ENCODE measurements at regions not wholly inside any gene's neighbourhood (a gene's known extent, or its start where the extent isn't known, plus 50 kb on each side); places are given as distances from the start of the nearest gene placed in this dataset.

DNA sequence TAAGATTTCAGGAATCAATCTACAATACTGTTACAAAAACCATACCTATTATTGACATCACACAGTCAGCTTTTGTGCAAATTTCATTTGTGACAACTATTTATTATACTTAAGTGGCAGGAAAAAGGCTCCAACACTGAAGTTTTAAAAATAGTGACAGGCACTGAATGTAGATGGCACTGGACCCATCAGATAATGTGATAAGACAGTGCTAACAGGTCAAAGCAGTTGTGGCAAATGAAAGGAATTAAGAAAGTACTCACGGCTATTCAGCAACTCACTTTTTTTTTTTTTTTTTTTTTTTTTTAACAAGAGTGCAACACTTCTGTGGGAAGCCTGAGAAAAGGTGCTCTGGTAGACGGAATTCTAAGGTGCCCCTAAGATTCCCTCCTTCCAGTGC is 115.0 kb upstream of the MEF2C start:
- no peaks in the 10 kb centered on the region for H3K27me3 ChIP-seq
- H3K4me3 ChIP-seq: no peak overlapping the region
- no peaks in the 10 kb centered on the region for H3K36me3 ChIP-seq
- TF ChIP-seq, protein P1, sequence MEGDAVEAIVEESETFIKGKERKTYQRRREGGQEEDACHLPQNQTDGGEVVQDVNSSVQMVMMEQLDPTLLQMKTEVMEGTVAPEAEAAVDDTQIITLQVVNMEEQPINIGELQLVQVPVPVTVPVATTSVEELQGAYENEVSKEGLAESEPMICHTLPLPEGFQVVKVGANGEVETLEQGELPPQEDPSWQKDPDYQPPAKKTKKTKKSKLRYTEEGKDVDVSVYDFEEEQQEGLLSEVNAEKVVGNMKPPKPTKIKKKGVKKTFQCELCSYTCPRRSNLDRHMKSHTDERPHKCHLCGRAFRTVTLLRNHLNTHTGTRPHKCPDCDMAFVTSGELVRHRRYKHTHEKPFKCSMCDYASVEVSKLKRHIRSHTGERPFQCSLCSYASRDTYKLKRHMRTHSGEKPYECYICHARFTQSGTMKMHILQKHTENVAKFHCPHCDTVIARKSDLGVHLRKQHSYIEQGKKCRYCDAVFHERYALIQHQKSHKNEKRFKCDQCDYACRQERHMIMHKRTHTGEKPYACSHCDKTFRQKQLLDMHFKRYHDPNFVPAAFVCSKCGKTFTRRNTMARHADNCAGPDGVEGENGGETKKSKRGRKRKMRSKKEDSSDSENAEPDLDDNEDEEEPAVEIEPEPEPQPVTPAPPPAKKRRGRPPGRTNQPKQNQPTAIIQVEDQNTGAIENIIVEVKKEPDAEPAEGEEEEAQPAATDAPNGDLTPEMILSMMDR (IDR thresholded peaks at IDR 0.05): no peak
- H3K9me3 ChIP-seq: no peaks in the 10 kb centered on the region
- DNase-seq (ENCODE audit: low spot score in 2 of 2): no peak
- intact Hi-C loops (cut with DNase I): no loop called here
- H3K4me1 ChIP-seq: no peaks in the 10 kb centered on the region
- H3K27ac ChIP-seq: no peak overlapping the region

DNA sequence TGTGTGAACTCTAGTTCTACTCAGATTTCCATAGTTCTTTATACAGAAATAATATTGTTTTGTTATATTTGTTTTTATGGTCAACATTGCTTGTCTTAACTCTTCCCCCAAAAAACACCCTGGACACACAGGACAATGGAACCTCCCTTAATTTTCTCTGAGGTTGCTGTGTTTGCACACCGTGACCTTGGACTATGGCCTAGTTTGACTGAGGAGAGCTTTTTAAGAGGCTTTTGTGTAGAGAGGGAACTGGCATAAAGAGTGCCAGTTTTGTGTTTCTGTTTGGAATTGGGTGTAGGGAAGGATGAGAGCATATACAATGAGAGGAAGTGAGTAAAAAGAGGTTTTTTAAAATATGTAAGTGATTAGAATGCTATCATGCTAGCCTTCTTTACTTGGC is 101.1 kb upstream of the MEF2C start:
- TF ChIP-seq, protein P1 (IDR thresholded peaks at IDR 0.05): no peak
- Histone ChIP-seq H3K4me3 (no peak overlapping the region), H3K27me3 (no peaks in the 10 kb centered on the region), H3K4me1 (no peaks in the 10 kb centered on the region), H3K36me3 (no peaks in the 10 kb centered on the region), H3K27ac (no peak overlapping the region), H3K9me3 (no peaks in the 10 kb centered on the region)
- no peak for DNase-seq (ENCODE audit: low spot score in 2 of 2)
- intact Hi-C loops (cut with DNase I): no loop called here

GRCh38 chr5:88979726-88980125 is 96.7 kb upstream of the MEF2C start:
- Histone ChIP-seq H3K4me3 (no peak overlapping the region), H3K4me1 (no peaks in the 10 kb centered on the region), H3K27me3 (no peaks in the 10 kb centered on the region), H3K36me3 (no peaks in the 10 kb centered on the region), H3K9me3 (no peaks in the 10 kb centered on the region), H3K27ac (no peak overlapping the region)
- no peak for DNase-seq (ENCODE audit: low spot score in 2 of 2)
- intact Hi-C loops (cut with DNase I): no loop called here
- TF ChIP-seq, protein P1 (IDR thresholded peaks at IDR 0.05): no peak

GRCh38 chr5:88979244-88979643 is 96.3 kb upstream of the MEF2C start:
- TF ChIP-seq, protein P1 (IDR thresholded peaks at IDR 0.05): no peak
- intact Hi-C loops (cut with DNase I): no loop called here
- Histone ChIP-seq H3K4me1 (no peaks in the 10 kb centered on the region), H3K36me3 (no peaks in the 10 kb centered on the region), H3K27me3 (no peaks in the 10 kb centered on the region), H3K9me3 (no peaks in the 10 kb centered on the region), H3K4me3 (no peak overlapping the region), H3K27ac (no peak overlapping the region)
- no peak for DNase-seq (ENCODE audit: low spot score in 2 of 2)

DNA sequence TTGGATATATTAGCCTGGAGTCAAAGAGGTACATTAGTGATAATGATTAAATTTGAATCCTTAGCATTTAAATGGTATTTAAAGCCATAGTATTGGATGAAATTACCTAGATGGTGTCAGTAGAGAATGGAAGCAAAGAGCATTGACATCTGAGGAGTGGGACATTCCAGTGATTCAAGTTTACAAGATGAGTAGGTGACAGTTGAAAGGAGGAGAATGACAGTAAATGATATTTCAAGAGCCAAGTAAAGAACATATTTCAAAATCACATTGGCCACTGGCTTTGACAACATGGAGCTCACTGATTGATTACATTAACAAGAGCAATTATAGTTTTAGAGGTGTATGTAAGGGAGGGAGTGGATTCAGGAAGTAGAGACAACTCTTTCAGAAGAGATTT is 93.9 kb upstream of the MEF2C start:
- Histone ChIP-seq H3K4me3 (no peak overlapping the region), H3K36me3 (no peaks in the 10 kb centered on the region), H3K9me3 (no peaks in the 10 kb centered on the region), H3K27me3 (no peaks in the 10 kb centered on the region), H3K27ac (no peak overlapping the region), H3K4me1 (no peaks in the 10 kb centered on the region)
- DNase-seq (ENCODE audit: low spot score in 2 of 2): no peak
- intact Hi-C loops (cut with DNase I): no loop called here
- TF ChIP-seq, protein P1 (IDR thresholded peaks at IDR 0.05): no peak
